ENCODE measurements at regions not wholly inside any gene's neighbourhood (a gene's known extent, or its start where the extent isn't known, plus 50 kb on each side); places are given as distances from the start of the nearest gene placed in this dataset.

GRCh38 chr4:53920883-53921282 is 143.5 kb downstream of the CHIC2 start:
- DNase-seq (no peak), ATAC-seq (no peak)
- H3K4me3 ChIP-seq: no peak overlapping the region
- TF ChIP-seq CTCF (IDR thresholded peaks at IDR 0.05): no peak
- no peaks in the 10 kb centered on the region for H3K9me3 ChIP-seq
- H3K27me3 ChIP-seq: no peaks in the 10 kb centered on the region
- intact Hi-C loops (cut with DNase I): no loop called here
- H3K27ac ChIP-seq: no peak overlapping the region
- H3K36me3 ChIP-seq: no peaks in the 10 kb centered on the region
- H3K4me1 ChIP-seq: peaks cover 0 to 33% of the 10 kb centered on the region in 2 donors

- no peaks in the 10 kb centered on the region for H3K9me3 ChIP-seq
- DNase-seq (peak in 1 of 4 donors; percentile 77), ATAC-seq (peak; percentile 77)
Measured at GRCh38 chr4:53920116-53920515, 144.3 kb downstream of the CHIC2 start.

GRCh38 chr4:53919535-53919934 is 144.9 kb downstream of the CHIC2 start:
- no peak for TF ChIP-seq CTCF (IDR thresholded peaks at IDR 0.05)
- peak; percentile 45 for ATAC-seq
- no peaks in the 10 kb centered on the region for H3K27me3 ChIP-seq
- intact Hi-C loops (cut with DNase I): no loop called here
- no peaks in the 10 kb centered on the region for H3K9me3 ChIP-seq
- H3K4me1 ChIP-seq: peaks cover 0 to 36% of the 10 kb centered on the region in 2 donors
- H3K36me3 ChIP-seq: no peaks in the 10 kb centered on the region
- no peak overlapping the region for H3K4me3 ChIP-seq
- DNase-seq: no peak
- peak overlapping the region in 1 of 2 donors; percentile 70 for H3K27ac ChIP-seq

More at GRCh38 chr4:53920116-53920515, 144.3 kb downstream of the CHIC2 start:
- peak overlapping the region in 1 of 2 donors; percentile 70 for H3K27ac ChIP-seq
- no peak overlapping the region for H3K4me3 ChIP-seq
- no peak for TF ChIP-seq CTCF (IDR thresholded peaks at IDR 0.05)
- H3K36me3 ChIP-seq: no peaks in the 10 kb centered on the region
- no peaks in the 10 kb centered on the region for H3K27me3 ChIP-seq
- H3K4me1 ChIP-seq: peaks cover 0 to 36% of the 10 kb centered on the region in 2 donors
- intact Hi-C loops (cut with DNase I): no loop called here

GRCh38 chr4:53917729-53918128 is 146.7 kb downstream of the CHIC2 start:
- Histone ChIP-seq H3K4me3 (no peak overlapping the region), H3K27me3 (no peaks in the 10 kb centered on the region), H3K4me1 (peaks cover 0 to 36% of the 10 kb centered on the region in 2 donors), H3K27ac (no peak overlapping the region), H3K9me3 (no peaks in the 10 kb centered on the region), H3K36me3 (no peaks in the 10 kb centered on the region)
- TF ChIP-seq CTCF (IDR thresholded peaks at IDR 0.05): no peak
- intact Hi-C loops (cut with DNase I): no loop called here
- DNase-seq: no peak
- ATAC-seq: no peak

GRCh38 chr4:53916431-53916889 is 147.9 kb downstream of the CHIC2 start:
- H3K36me3 ChIP-seq: no peaks in the 10 kb centered on the region
- intact Hi-C loops (cut with DNase I): no loop called here

More at GRCh38 chr4:53916431-53916889, 147.9 kb downstream of the CHIC2 start:
- ATAC-seq: no peak
- TF ChIP-seq CTCF (IDR thresholded peaks at IDR 0.05): no peak
- no peak overlapping the region for H3K27ac ChIP-seq
- no peaks in the 10 kb centered on the region for H3K9me3 ChIP-seq
- no peak overlapping the region for H3K4me3 ChIP-seq
- H3K27me3 ChIP-seq: no peaks in the 10 kb centered on the region
- H3K4me1 ChIP-seq: peaks cover 0 to 36% of the 10 kb centered on the region in 2 donors
- DNase-seq: no peak

All from left lung (tissue), 4 donors.